Activated T-helper 17 cell treated with anti-CD3 and anti-CD28 coated beads, Interleukin-2, amount 50 U/mL, for 72 hours (primary cell): ENCODE measurements at regions not wholly inside any gene's neighbourhood (a gene's known extent, or its start where the extent isn't known, plus 50 kb on each side); places are given as distances from the start of the nearest gene placed in this dataset.

Source experiments
- ATAC-seq: fragments of 150-1000 bp; cut with Tn5 transposase; replicated peaks from 2 replicates; pipeline ENCODE4 v1.10.0; 2021; ENCODE audit warnings: mild to moderate bottlenecking, moderate library complexity
- H3K27ac Mint-ChIP-seq: one replicate; pipeline ENCODE4 v1.8.0; 2022; ENCODE audit warnings: mixed read lengths
- H3K27me3 Mint-ChIP-seq: one replicate; pipeline ENCODE4 v1.8.0; 2022; ENCODE audit warnings: mixed read lengths
- H3K36me3 Mint-ChIP-seq: one replicate; pipeline ENCODE4 v1.8.0; 2022; ENCODE audit warnings: low read depth, mild to moderate bottlenecking, mixed read lengths
- H3K4me1 Mint-ChIP-seq: one replicate; pipeline ENCODE4 v1.8.0; 2022; ENCODE audit warnings: mixed read lengths
- H3K4me3 Mint-ChIP-seq: one replicate; pipeline ENCODE4 v1.8.0; 2022; ENCODE audit warnings: mild to moderate bottlenecking, mixed read lengths
- H3K9me3 Mint-ChIP-seq: one replicate; pipeline ENCODE4 v1.8.0; 2022; ENCODE audit warnings: mixed read lengths

- peaks cover 12% of the 10 kb centered on the region for H3K9me3 Mint-ChIP-seq
- peaks cover 9% of the 10 kb centered on the region for H3K27me3 Mint-ChIP-seq
- no peaks in the 10 kb centered on the region for H3K36me3 Mint-ChIP-seq
- no peak overlapping the region for H3K27ac Mint-ChIP-seq
- H3K4me1 Mint-ChIP-seq, result no peaks in the 10 kb centered on the region
- ATAC-seq, result no peak
- no peak overlapping the region for H3K4me3 Mint-ChIP-seq
Measured at GRCh38 chr7:10720042-10720441, 253.6 kb upstream of the PHF14 start.

- H3K4me1 Mint-ChIP-seq, result no peaks in the 10 kb centered on the region
- no peak overlapping the region for H3K4me3 Mint-ChIP-seq
- no peaks in the 10 kb centered on the region for H3K36me3 Mint-ChIP-seq
- H3K27ac Mint-ChIP-seq, result no peak overlapping the region
- ATAC-seq, result no peak
- peaks cover 7% of the 10 kb centered on the region for H3K9me3 Mint-ChIP-seq
- H3K27me3 Mint-ChIP-seq, result peaks cover 9% of the 10 kb centered on the region
Measured at GRCh38 chr7:10721289-10721688, 252.4 kb upstream of the PHF14 start.

- H3K27ac Mint-ChIP-seq, result no peak overlapping the region
- H3K4me3 Mint-ChIP-seq, result no peak overlapping the region
- no peaks in the 10 kb centered on the region for H3K4me1 Mint-ChIP-seq
- no peak for ATAC-seq
- peaks cover 7% of the 10 kb centered on the region for H3K9me3 Mint-ChIP-seq
- H3K36me3 Mint-ChIP-seq, result no peaks in the 10 kb centered on the region
- H3K27me3 Mint-ChIP-seq, result peaks cover 9% of the 10 kb centered on the region
Measured at GRCh38 chr7:10723832-10724231, 249.8 kb upstream of the PHF14 start.

GRCh38 chr7:10724449-10724848 is 249.2 kb upstream of the PHF14 start:
- no peaks in the 10 kb centered on the region for H3K36me3 Mint-ChIP-seq
- H3K4me1 Mint-ChIP-seq, result no peaks in the 10 kb centered on the region
- peaks cover 7% of the 10 kb centered on the region for H3K9me3 Mint-ChIP-seq
- H3K4me3 Mint-ChIP-seq, result no peak overlapping the region
- ATAC-seq, result no peak
- H3K27ac Mint-ChIP-seq, result no peak overlapping the region
- H3K27me3 Mint-ChIP-seq, result peaks cover 9% of the 10 kb centered on the region

GRCh38 chr7:10727636-10728035 is 246.0 kb upstream of the PHF14 start:
- no peak overlapping the region for H3K4me3 Mint-ChIP-seq
- no peaks in the 10 kb centered on the region for H3K4me1 Mint-ChIP-seq
- peaks cover 9% of the 10 kb centered on the region for H3K27me3 Mint-ChIP-seq
- H3K36me3 Mint-ChIP-seq, result no peaks in the 10 kb centered on the region
- no peak overlapping the region for H3K27ac Mint-ChIP-seq
- no peak for ATAC-seq
- peaks cover 7% of the 10 kb centered on the region for H3K9me3 Mint-ChIP-seq

GRCh38 chr7:10731253-10731773 is 242.4 kb upstream of the PHF14 start:
- no peaks in the 10 kb centered on the region for H3K4me1 Mint-ChIP-seq
- H3K27me3 Mint-ChIP-seq, result peaks cover 4% of the 10 kb centered on the region
- no peak for ATAC-seq
- H3K9me3 Mint-ChIP-seq, result peaks cover 6% of the 10 kb centered on the region
- H3K27ac Mint-ChIP-seq, result no peak overlapping the region
- no peak overlapping the region for H3K4me3 Mint-ChIP-seq
- H3K36me3 Mint-ChIP-seq, result no peaks in the 10 kb centered on the region

- peaks cover 6% of the 10 kb centered on the region for H3K9me3 Mint-ChIP-seq
- ATAC-seq, result no peak
- H3K27me3 Mint-ChIP-seq, result peaks cover 4% of the 10 kb centered on the region
- H3K4me3 Mint-ChIP-seq, result no peak overlapping the region
- H3K4me1 Mint-ChIP-seq, result no peaks in the 10 kb centered on the region
- H3K27ac Mint-ChIP-seq, result no peak overlapping the region
- H3K36me3 Mint-ChIP-seq, result no peaks in the 10 kb centered on the region
Measured at GRCh38 chr7:10733747-10734146, 239.9 kb upstream of the PHF14 start.

- Mint-ChIP-seq H3K27me3 (peaks cover 4% of the 10 kb centered on the region), H3K4me3 (no peak overlapping the region), H3K36me3 (no peaks in the 10 kb centered on the region), H3K27ac (no peak overlapping the region), H3K9me3 (peaks cover 6% of the 10 kb centered on the region), H3K4me1 (no peaks in the 10 kb centered on the region)
- ATAC-seq, result no peak
Measured at GRCh38 chr7:10734595-10734994, 239.1 kb upstream of the PHF14 start.

- no peak for ATAC-seq
- Mint-ChIP-seq H3K4me1 (no peaks in the 10 kb centered on the region), H3K9me3 (peaks cover 7% of the 10 kb centered on the region), H3K27me3 (peaks cover 4% of the 10 kb centered on the region), H3K27ac (no peak overlapping the region), H3K4me3 (no peak overlapping the region), H3K36me3 (no peaks in the 10 kb centered on the region)
Measured at GRCh38 chr7:10739401-10739800, 234.3 kb upstream of the PHF14 start.

GRCh38 chr7:10740805-10741204 is 232.9 kb upstream of the PHF14 start:
- H3K9me3 Mint-ChIP-seq, result peaks cover 8% of the 10 kb centered on the region
- no peaks in the 10 kb centered on the region for H3K4me1 Mint-ChIP-seq
- ATAC-seq, result no peak
- no peak overlapping the region for H3K4me3 Mint-ChIP-seq
- H3K27ac Mint-ChIP-seq, result no peak overlapping the region
- H3K27me3 Mint-ChIP-seq, result peaks cover under 1% of the 10 kb centered on the region
- H3K36me3 Mint-ChIP-seq, result no peaks in the 10 kb centered on the region

GRCh38 chr7:10756981-10757380 is 216.7 kb upstream of the PHF14 start:
- Mint-ChIP-seq H3K27ac (no peak overlapping the region), H3K4me1 (no peaks in the 10 kb centered on the region), H3K36me3 (no peaks in the 10 kb centered on the region), H3K27me3 (no peaks in the 10 kb centered on the region), H3K4me3 (no peak overlapping the region), H3K9me3 (peaks cover 9% of the 10 kb centered on the region)
- ATAC-seq, result no peak

- Mint-ChIP-seq H3K9me3 (peaks cover 5% of the 10 kb centered on the region), H3K4me1 (no peaks in the 10 kb centered on the region), H3K36me3 (no peaks in the 10 kb centered on the region), H3K27ac (no peak overlapping the region), H3K27me3 (no peaks in the 10 kb centered on the region), H3K4me3 (no peak overlapping the region)
- ATAC-seq, result no peak
Measured at GRCh38 chr7:10759120-10759519, 214.6 kb upstream of the PHF14 start.

- H3K4me1 Mint-ChIP-seq, result no peaks in the 10 kb centered on the region
- H3K27ac Mint-ChIP-seq, result no peak overlapping the region
- H3K27me3 Mint-ChIP-seq, result no peaks in the 10 kb centered on the region
- no peaks in the 10 kb centered on the region for H3K9me3 Mint-ChIP-seq
- no peak for ATAC-seq
- no peaks in the 10 kb centered on the region for H3K36me3 Mint-ChIP-seq
- H3K4me3 Mint-ChIP-seq, result no peak overlapping the region
Measured at GRCh38 chr7:10767771-10768170, 205.9 kb upstream of the PHF14 start.

- Mint-ChIP-seq H3K9me3 (no peaks in the 10 kb centered on the region), H3K4me3 (no peak overlapping the region), H3K27ac (no peak overlapping the region), H3K27me3 (no peaks in the 10 kb centered on the region), H3K36me3 (no peaks in the 10 kb centered on the region), H3K4me1 (no peaks in the 10 kb centered on the region)
- no peak for ATAC-seq
Measured at GRCh38 chr7:10770176-10770575, 203.5 kb upstream of the PHF14 start.

GRCh38 chr7:10773430-10773829 is 200.2 kb upstream of the PHF14 start:
- no peak for ATAC-seq

More at GRCh38 chr7:10773430-10773829, 200.2 kb upstream of the PHF14 start:
- Mint-ChIP-seq H3K36me3 (no peaks in the 10 kb centered on the region), H3K4me1 (no peaks in the 10 kb centered on the region), H3K27me3 (no peaks in the 10 kb centered on the region), H3K9me3 (no peaks in the 10 kb centered on the region), H3K27ac (no peak overlapping the region), H3K4me3 (no peak overlapping the region)
